RPMI8226 (cell line): ENCODE measurements at regions not wholly inside any gene's neighbourhood (a gene's known extent, or its start where the extent isn't known, plus 50 kb on each side); places are given as distances from the start of the nearest gene placed in this dataset.

ENCODE experiments used
- DNase-seq: peaks from one replicate; pipeline ENCODE4 v3.0.0-alpha.2; 2015

GRCh38 chr18:7288544-7288943 lies 57.7 kb downstream of the LRRC30 start:
- DNase-seq: no peak

- DNase-seq: no peak
Observed at GRCh38 chr18:7290077-7290476, 59.2 kb downstream of the LRRC30 start.

- DNase-seq: no peak
Observed at GRCh38 chr18:7291046-7291445, 60.2 kb downstream of the LRRC30 start.

GRCh38 chr18:7298149-7298548 lies 67.3 kb downstream of the LRRC30 start:
- no peak for DNase-seq

DNA sequence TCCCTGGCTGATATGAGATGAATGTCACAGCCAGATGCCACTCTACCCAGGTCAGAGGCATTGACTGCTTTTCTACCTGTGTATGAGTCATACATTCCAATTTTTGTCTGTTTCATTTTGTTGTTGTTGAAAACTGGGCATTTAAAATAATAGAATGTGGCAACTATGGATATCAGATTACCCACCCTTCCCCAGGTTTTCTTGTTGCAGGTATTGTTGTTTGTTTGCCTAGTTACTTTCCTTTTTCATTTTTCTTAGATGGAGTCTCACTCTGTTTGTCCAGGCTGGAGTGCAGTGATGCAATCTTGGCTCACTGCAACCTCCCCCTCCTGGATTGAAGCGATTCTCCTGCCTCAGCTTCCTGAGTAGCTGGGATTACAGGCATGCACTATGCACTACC lies 70.2 kb downstream of the LRRC30 start:
- no peak for DNase-seq

- no peak for DNase-seq
Observed at GRCh38 chr18:7303316-7304060, 72.6 kb downstream of the LRRC30 start.

DNA sequence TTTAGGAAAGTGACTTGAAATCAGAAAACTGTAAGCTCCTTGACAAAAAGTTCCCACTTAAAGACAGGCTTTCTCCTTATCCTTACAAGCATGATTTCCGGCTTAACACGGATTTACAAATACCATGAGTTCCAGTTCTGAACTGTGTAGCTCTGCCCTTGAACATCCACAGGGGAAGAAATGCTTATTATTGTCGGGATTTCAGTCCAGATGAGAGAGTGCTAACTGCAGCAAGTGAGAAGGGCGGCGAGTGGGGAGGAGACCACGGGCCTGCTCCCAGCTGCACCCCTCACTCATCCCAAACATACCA lies 73.1 kb downstream of the LRRC30 start:
- no peak for DNase-seq

DNA sequence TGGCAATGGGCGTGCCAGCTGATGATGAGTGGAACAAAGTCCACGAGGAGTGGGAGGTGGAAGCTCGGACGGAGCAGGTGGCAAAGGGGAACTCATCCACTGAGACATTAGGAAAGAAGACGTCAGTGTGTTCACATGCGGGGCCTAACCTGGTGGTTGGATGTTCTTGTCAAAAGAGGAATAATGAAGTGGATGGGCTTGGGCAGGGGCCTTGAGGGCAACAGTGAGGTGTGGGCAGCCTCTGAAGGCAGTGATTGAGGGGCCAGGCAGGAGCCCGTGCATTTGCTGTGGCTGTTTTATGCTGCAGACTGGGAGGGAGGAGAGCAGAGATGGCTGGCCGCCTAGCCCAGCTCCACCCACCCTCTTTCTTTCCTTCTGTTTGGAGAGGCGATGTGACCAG lies 74.5 kb downstream of the LRRC30 start:
- DNase-seq: no peak

- no peak for DNase-seq
Observed at GRCh38 chr18:7307030-7307429, 76.1 kb downstream of the LRRC30 start.

- no peak for DNase-seq
Observed at GRCh38 chr18:7307526-7307925, 76.6 kb downstream of the LRRC30 start.

- DNase-seq: no peak
Observed at GRCh38 chr18:7317804-7318231, 86.9 kb downstream of the LRRC30 start.

DNA sequence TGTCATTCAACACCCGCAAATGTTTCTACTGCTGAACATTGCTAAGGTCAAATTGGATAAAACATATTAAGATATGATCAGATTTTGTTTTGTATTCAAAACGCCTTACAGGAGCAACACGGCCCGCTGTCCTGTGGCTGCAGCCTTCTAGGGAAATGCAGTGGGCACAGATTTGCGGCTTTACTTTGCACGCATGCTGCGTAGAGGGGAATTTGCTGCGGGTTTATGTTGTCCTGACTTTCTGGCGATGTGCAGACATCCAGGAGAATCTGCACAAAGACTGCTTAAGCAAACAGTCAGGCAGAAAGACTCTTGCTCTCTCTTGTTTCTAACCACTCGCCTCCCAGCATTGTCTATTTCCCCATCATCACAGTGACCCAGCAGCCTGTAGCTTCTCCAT lies 88.3 kb downstream of the LRRC30 start:
- DNase-seq: no peak

DNA sequence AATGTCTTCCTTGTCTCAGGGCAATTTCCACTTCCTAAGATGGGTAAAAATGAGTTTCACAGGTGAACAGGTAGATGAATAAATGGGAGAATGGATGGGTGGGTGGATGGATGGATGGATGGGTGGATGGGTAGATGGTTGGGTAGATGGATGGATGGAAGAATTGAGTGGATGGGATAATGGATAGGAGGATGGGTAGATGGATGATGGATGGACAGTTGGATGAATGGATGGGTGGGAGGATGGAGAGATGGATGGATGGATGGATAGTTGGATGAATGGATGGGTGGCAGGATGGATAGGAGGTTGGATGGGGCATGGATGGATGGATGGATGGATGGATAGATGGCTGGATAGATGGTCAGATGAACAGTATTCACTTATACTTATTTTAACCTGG lies 90.9 kb downstream of the LRRC30 start:
- DNase-seq: no peak

- no peak for DNase-seq
Observed at GRCh38 chr18:7322817-7323485, 92.1 kb downstream of the LRRC30 start.

- DNase-seq: no peak
Observed at GRCh38 chr18:7325126-7325430, 94.2 kb downstream of the LRRC30 start.

DNA sequence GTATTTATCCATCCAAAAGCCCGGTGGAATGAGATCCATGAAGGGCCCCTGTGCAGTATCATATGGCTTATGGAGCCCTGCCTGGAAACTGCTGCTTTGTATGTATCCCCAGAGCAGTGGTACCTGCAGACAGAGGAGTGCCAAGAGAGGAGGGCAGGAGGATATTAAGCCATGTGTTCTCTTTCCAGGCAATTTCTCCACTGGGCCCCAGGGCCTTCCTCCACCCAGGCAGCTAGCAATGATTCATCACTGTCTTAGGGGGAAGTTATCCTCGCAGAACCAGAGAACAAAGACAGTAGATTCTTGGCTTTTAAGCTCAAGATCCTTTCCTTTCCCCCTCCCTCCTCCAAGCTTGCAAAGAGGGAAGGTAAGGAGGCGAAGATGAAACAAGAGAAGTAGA lies 98.1 kb downstream of the LRRC30 start:
- no peak for DNase-seq

DNA sequence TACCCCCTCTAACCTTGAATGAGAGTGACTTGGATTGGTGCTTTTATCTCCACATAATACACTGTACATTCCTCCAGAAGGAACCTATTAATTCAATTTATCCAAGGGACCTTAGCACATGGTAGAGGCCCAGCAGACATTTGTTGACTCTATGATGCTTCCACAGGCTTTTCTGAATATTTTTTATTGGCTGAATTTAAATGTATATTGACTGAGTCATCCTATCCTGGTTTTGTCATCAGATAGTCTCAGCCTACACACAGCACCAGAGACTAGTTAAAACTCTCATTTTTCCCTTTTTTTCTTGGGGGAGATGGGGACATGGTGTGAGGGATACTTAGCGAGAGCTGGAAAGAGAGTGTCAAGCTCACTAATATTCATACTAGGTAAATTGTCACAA lies 101.6 kb downstream of the LRRC30 start:
- DNase-seq: no peak

DNA sequence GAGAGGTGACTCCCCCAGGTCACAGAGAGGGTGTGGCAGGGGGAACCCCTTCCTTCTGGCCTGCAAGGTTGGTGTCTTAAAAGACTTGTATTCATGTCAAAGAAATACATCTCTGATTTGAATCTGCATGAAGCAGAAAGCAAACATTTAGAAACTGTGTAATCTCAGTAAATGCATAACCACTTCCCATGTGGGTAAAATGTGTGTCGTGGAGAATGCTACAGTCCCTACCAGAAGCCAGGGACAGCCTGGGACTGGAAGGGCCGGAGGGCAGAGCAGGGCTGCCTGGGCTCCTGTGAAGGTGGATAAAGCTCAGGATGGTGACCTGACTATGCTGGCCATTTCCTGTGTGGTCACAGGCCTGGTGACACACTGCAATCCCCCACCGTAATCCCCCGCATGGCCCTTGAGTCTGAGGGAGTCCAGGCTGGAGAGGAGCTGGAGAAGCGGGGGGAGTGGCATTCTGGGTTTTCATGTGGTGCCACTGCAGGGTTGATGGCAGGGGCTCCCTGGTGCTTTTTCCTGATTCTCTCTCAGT lies 102.2 kb downstream of the LRRC30 start:
- no peak for DNase-seq

DNA sequence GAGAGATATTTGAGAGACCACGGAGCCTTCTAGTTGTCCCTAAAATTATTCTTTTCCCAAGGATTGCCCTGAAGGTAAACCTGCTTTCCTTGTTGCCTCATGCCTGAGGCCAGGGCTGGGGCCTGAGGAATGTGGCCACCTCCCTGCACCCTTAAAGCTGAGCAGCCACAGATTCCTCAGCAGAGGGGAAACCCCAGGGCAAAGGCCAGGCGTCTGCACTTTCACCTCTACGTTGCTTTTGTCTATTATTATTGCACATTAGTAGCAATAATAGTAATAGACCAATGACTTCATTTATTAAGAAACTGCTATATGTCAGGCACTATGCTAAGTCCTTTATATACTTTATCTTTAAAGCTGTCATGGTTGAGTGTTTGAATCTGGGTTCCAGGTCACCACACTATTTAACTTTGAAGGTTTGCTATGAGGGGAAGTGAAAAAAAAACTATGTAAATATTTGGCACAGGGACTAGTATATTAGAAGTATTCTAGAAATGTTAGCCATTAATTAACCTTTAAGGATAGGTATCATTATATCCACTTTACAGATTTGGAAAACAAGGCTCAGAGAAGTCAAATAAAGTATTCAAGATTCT lies 104.2 kb downstream of the LRRC30 start:
- DNase-seq: no peak

GRCh38 chr18:7336623-7337022 lies 105.7 kb downstream of the LRRC30 start:
- DNase-seq: no peak

GRCh38 chr18:7338846-7339245 lies 108.0 kb downstream of the LRRC30 start:
- DNase-seq: no peak

GRCh38 chr18:7341581-7342337 lies 110.9 kb downstream of the LRRC30 start:
- no peak for DNase-seq

- DNase-seq: no peak
Observed at GRCh38 chr18:7349181-7349837, 118.4 kb downstream of the LRRC30 start.
